ENCODE measurements at regions not wholly inside any gene's neighbourhood (a gene's known extent, or its start where the extent isn't known, plus 50 kb on each side); places are given as distances from the start of the nearest gene placed in this dataset.

GRCh38 chr2:83837823-83838222 is 621.3 kb downstream of the SUCLG1 start:
- no peak for TF ChIP-seq CTCF (IDR thresholded peaks at IDR 0.05; ENCODE audit: low read depth, low read length, missing control alignments)
- DNase-seq (ENCODE audit: extremely low read depth, low read depth), result no peak
- no peak overlapping the region for H3K4me3 ChIP-seq (replicated peaks; ENCODE audit: low read depth, low read length)

GRCh38 chr2:83827618-83828017 is 631.5 kb downstream of the SUCLG1 start:
- no peak for TF ChIP-seq CTCF (IDR thresholded peaks at IDR 0.05; ENCODE audit: low read depth, low read length, missing control alignments)
- DNase-seq (ENCODE audit: extremely low read depth, low read depth), result no peak
- no peak overlapping the region for H3K4me3 ChIP-seq (replicated peaks; ENCODE audit: low read depth, low read length)

GRCh38 chr2:83826577-83826976 is 632.5 kb downstream of the SUCLG1 start:
- TF ChIP-seq CTCF (IDR thresholded peaks at IDR 0.05; ENCODE audit: low read depth, low read length, missing control alignments), result no peak
- no peak for DNase-seq (ENCODE audit: extremely low read depth, low read depth)
- H3K4me3 ChIP-seq (replicated peaks; ENCODE audit: low read depth, low read length), result no peak overlapping the region

- DNase-seq (ENCODE audit: extremely low read depth, low read depth), result no peak
- no peak for TF ChIP-seq CTCF (IDR thresholded peaks at IDR 0.05; ENCODE audit: low read depth, low read length, missing control alignments)
Measured at GRCh38 chr2:83823229-83823628, 635.9 kb downstream of the SUCLG1 start.

GRCh38 chr2:83817511-83817910 is 641.6 kb downstream of the SUCLG1 start:
- no peak for DNase-seq (ENCODE audit: extremely low read depth, low read depth)
- TF ChIP-seq CTCF (IDR thresholded peaks at IDR 0.05; ENCODE audit: low read depth, low read length, missing control alignments), result no peak
- H3K4me3 ChIP-seq (replicated peaks; ENCODE audit: low read depth, low read length), result no peak overlapping the region

More at GRCh38 chr2:83823229-83823628, 635.9 kb downstream of the SUCLG1 start:
- no peak overlapping the region for H3K4me3 ChIP-seq (replicated peaks; ENCODE audit: low read depth, low read length)

- no peak for TF ChIP-seq CTCF (IDR thresholded peaks at IDR 0.05; ENCODE audit: low read depth, low read length, missing control alignments)
- H3K4me3 ChIP-seq (replicated peaks; ENCODE audit: low read depth, low read length), result no peak overlapping the region
- no peak for DNase-seq (ENCODE audit: extremely low read depth, low read depth)
Measured at GRCh38 chr2:83808878-83809277, 650.2 kb downstream of the SUCLG1 start.

- no peak for DNase-seq (ENCODE audit: extremely low read depth, low read depth)
- no peak for TF ChIP-seq CTCF (IDR thresholded peaks at IDR 0.05; ENCODE audit: low read depth, low read length, missing control alignments)
- no peak overlapping the region for H3K4me3 ChIP-seq (replicated peaks; ENCODE audit: low read depth, low read length)
Measured at GRCh38 chr2:83802604-83803003, 656.5 kb downstream of the SUCLG1 start.
